Neuronal stem cell (in vitro differentiated cells): ENCODE measurements at regions not wholly inside any gene's neighbourhood (a gene's known extent, or its start where the extent isn't known, plus 50 kb on each side); places are given as distances from the start of the nearest gene placed in this dataset.
"Not testable (repeated sequence)": the region's sequence is repeated elsewhere in the genome, so short reads cannot be mapped to it uniquely, and the experiment has no call there.

Source experiments
- DNase-seq: peaks from one replicate; pipeline ENCODE4 v3.0.0-alpha.2; 2013; ENCODE audit warnings: low spot score
- H2AFZ ChIP-seq: one replicate; pipeline ENCODE4 v1.6.1; 2013; ENCODE audit warnings: mild to moderate bottlenecking, low read length, inconsistent platforms
- H2AK5ac ChIP-seq: 2 replicates; pipeline ENCODE4 v1.6.1; 2013; ENCODE audit warnings: low read depth, mild to moderate bottlenecking, inconsistent platforms, low read length, moderate library complexity, mixed read lengths
- H2BK120ac ChIP-seq: 2 replicates; pipeline ENCODE4 v1.6.1; 2013; ENCODE audit warnings: low read depth, mild to moderate bottlenecking, inconsistent platforms, low read length, moderate library complexity, mixed read lengths
- H2BK12ac ChIP-seq: one replicate; pipeline ENCODE4 v1.6.1; 2013; ENCODE audit warnings: low read length, inconsistent platforms
- H2BK15ac ChIP-seq: 2 replicates; pipeline ENCODE4 v1.6.1; 2013; ENCODE audit warnings: mild to moderate bottlenecking, low read length, inconsistent platforms, mixed read lengths
- H2BK5ac ChIP-seq: one replicate; pipeline ENCODE4 v1.6.1; 2013; ENCODE audit warnings: inconsistent platforms, mild to moderate bottlenecking, low read length, moderate library complexity
- H3K14ac ChIP-seq: one replicate; pipeline ENCODE4 v1.6.1; 2013; ENCODE audit warnings: low read length, inconsistent platforms
- H3K18ac ChIP-seq: 2 replicates; pipeline ENCODE4 v1.6.1; 2013; ENCODE audit warnings: low read length, inconsistent platforms
- H3K23ac ChIP-seq: 2 replicates; pipeline ENCODE4 v1.6.1; 2013; ENCODE audit warnings: low read depth, mild to moderate bottlenecking, mixed read lengths, low read length, inconsistent platforms; ENCODE audit not compliant: poor library complexity
- H3K27ac ChIP-seq: replicated peaks from 3 replicates; pipeline ENCODE4 v1.5.1; 2013; ENCODE audit warnings: low read length, inconsistent platforms
- H3K27me3 ChIP-seq, 3 experiments: 2 replicates each; pipeline ENCODE4 v1.6.1; 2013; ENCODE audit warnings: low read length in 3 of 3, mild to moderate bottlenecking in 2 of 3, inconsistent platforms in 1 of 3, low read depth in 1 of 3, mixed read lengths in 1 of 3, moderate library complexity in 1 of 3; ENCODE audit not compliant: control insufficient read depth in 3 of 3, insufficient read depth in 3 of 3
- H3K36me3 ChIP-seq, 2 donors: replicated peaks in 1 of 2; 2 replicates each; pipeline ENCODE4 v1.6.1; 2013; ENCODE audit warnings: low read length in 2 of 2; ENCODE audit not compliant: control insufficient read depth in 2 of 2, insufficient read depth in 2 of 2
- H3K4ac ChIP-seq: 2 replicates; pipeline ENCODE4 v1.6.1; 2013; ENCODE audit warnings: inconsistent platforms, mild to moderate bottlenecking, low read length, moderate library complexity
- H3K4me1 ChIP-seq, 2 donors: 1 replicate in 1 of 2; 2 replicates in 1 of 2; pipeline ENCODE4 v1.6.1; 2013; ENCODE audit warnings: low read length in 2 of 2, low read depth in 1 of 2; ENCODE audit not compliant: control insufficient read depth in 2 of 2, insufficient read depth in 1 of 2
- H3K4me2 ChIP-seq: one replicate; pipeline ENCODE4 v1.6.1; 2013; ENCODE audit warnings: mild to moderate bottlenecking, low read length, inconsistent platforms; ENCODE audit not compliant: insufficient read depth, poor library complexity, severe bottlenecking
- H3K4me3 ChIP-seq, 2 donors: 2 replicates each; pipeline ENCODE4 v1.5.1; 2013; ENCODE audit warnings: low read length in 2 of 2, mild to moderate bottlenecking in 2 of 2, inconsistent platforms in 1 of 2, moderate library complexity in 1 of 2
- H3K79me1 ChIP-seq: one replicate; pipeline ENCODE4 v1.6.1; 2013; ENCODE audit warnings: low read depth, mild to moderate bottlenecking, inconsistent platforms, low read length, moderate library complexity
- H3K9ac ChIP-seq: one replicate; pipeline ENCODE4 v1.6.1; 2013; ENCODE audit warnings: mild to moderate bottlenecking, low read depth, low read length, inconsistent platforms; ENCODE audit not compliant: poor library complexity
- H3K9me3 ChIP-seq, 2 donors: replicated peaks in 1 of 2; 2 replicates each; pipeline versions ENCODE3 to v1.6.1; 2013; ENCODE audit warnings: low read length in 2 of 2, mild to moderate bottlenecking in 2 of 2, inconsistent platforms in 1 of 2, low read depth in 1 of 2, mixed read lengths in 1 of 2, moderate library complexity in 1 of 2; ENCODE audit not compliant: control insufficient read depth in 2 of 2, insufficient read depth in 1 of 2
- H4K8ac ChIP-seq: one replicate; pipeline ENCODE4 v1.6.1; 2013; ENCODE audit warnings: low read depth, mild to moderate bottlenecking, inconsistent platforms, low read length, moderate library complexity
- H4K91ac ChIP-seq: one replicate; pipeline ENCODE4 v1.6.1; 2013; ENCODE audit warnings: low read length, low read depth, mild to moderate bottlenecking, inconsistent platforms; ENCODE audit not compliant: poor library complexity
- WGBS, 2 donors: extraction: QIAGEN DNeasy Blood & Tissue Kit; methylation state at CpG; one replicate each; pipeline ENCODE4 v1.1.7; 2013; ENCODE audit warnings: missing lambda C conversion rate in 2 of 2, mixed read lengths in 1 of 2; ENCODE audit not compliant: insufficient read length in 2 of 2, insufficient replicate concordance in 1 of 2; ENCODE audit errors: extremely low coverage in 2 of 2; 5-methylcytosine and 5-hydroxymethylcytosine counted together

DNA sequence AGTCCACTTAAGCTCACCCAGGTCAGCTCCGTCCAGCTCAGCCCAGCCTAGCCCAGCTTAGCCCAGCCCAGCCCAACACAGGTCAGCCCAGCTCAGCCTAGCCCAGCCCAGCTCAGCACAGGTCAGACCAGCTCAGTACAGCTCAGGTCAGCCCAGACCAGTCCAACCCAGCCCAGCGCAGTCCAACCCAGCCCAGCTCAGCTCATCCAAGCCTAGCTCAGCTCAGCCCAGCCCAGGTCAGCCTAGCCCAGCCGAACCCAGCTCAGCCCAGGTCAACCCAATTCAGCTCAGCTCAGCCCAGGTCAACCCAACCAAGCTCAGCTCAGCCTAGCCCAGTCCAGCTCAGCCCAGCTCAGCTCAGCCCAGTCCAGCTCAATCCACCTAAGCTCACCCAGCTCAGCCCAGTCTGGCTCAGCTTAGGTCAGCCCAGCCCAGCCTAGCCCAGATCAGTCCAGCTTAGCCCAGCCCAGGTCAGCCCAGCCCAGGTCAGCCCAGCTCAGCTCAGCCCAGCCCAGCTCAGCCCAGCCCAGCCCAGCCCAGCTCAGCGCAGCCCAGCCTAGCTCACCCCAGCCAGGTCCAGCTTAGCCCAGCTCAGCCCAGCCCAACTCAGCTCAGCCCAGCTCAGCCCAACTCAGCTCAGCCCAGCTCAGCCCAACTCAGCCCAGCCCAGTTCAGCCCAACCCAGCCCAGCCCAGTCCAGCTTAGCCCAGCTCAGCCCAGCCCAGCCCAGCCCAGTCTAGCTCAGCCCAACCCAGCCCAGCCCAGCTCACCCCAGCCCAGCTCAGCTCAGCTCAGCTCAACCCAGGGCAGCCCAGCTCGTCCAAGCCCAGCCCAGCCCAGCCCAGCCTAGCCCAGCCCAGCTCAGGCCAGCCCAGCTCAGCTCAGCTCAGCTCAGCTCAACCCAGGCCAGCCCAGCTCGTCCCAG, 184.0 kb downstream of the TMEM121 start:
- Histone ChIP-seq H3K9ac (no peak overlapping the region), H2BK15ac (no peak overlapping the region), H3K4ac (no peak overlapping the region), H2BK120ac (no peak overlapping the region), H2BK12ac (no peak overlapping the region), H3K23ac (peak overlapping the region; percentile 20), H3K4me1 (no peaks in the 10 kb centered on the region), H3K14ac (no peak overlapping the region), H3K9me3 (peaks cover 0 to 17% of the 10 kb centered on the region in 2 donors), H3K4me3 (peak overlapping the region in 1 of 2 donors; percentile 5), H2BK5ac (peak overlapping the region; percentile 24), H2AFZ (no peak overlapping the region), H4K8ac (no peak overlapping the region), H3K18ac (no peak overlapping the region), H3K4me2 (no peak overlapping the region), H3K27ac (no peak overlapping the region), H3K27me3 (no peaks in the 10 kb centered on the region), H3K79me1 (peaks cover 5% of the 10 kb centered on the region), H2AK5ac (no peak overlapping the region), H3K36me3 (no peaks in the 10 kb centered on the region), H4K91ac (no peak overlapping the region)
- no CpG with 5 or more reads among the region's 6 CpGs for WGBS, 2 donors
- DNase-seq, result no peak

DNA sequence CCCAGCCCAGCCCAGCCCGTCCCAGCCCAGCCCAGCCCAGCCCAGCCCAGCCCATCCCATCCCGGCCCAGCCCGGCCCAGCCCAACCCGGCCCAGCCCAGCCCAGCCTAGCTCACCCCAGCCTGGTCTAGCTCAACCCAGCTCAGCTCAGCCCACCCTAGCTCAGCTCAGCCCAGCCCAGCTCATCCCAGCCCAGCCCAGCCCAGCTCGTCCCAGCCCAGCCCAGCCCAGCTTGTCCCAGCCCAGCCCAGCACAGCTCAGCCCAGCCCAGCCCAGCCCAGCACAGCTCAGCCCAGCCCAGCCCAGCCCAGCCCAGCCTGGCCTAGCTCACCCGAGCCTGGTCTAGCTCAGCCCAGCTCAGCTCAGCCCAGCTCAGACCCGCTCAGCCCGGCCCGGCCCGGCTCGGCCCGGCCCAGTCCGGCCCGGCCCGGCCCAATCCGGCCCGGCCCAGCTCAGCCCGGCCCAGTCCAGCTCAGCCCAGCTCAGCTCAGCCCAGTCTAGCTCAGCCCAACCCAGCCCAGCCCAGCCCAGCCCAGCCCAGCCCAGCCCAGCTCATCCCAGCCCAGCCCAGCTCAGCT, 184.7 kb downstream of the TMEM121 start:
- Histone ChIP-seq H2AFZ (no peak overlapping the region), H3K79me1 (peaks cover 5% of the 10 kb centered on the region), H3K4ac (no peak overlapping the region), H2BK5ac (no peak overlapping the region), H3K14ac (no peak overlapping the region), H4K8ac (no peak overlapping the region), H2AK5ac (no peak overlapping the region), H4K91ac (no peak overlapping the region), H3K4me3 (no peak overlapping the region), H3K9me3 (peaks cover 0 to 14% of the 10 kb centered on the region in 2 donors), H3K27me3 (no peaks in the 10 kb centered on the region), H3K36me3 (no peaks in the 10 kb centered on the region), H2BK12ac (no peak overlapping the region), H3K4me2 (no peak overlapping the region), H3K18ac (no peak overlapping the region), H3K4me1 (no peaks in the 10 kb centered on the region), H3K27ac (no peak overlapping the region), H3K9ac (no peak overlapping the region), H2BK15ac (no peak overlapping the region), H3K23ac (no peak overlapping the region), H2BK120ac (no peak overlapping the region)
- no CpG with 5 or more reads among the region's 18 CpGs for WGBS, 2 donors
- no peak for DNase-seq

- Histone ChIP-seq H3K9me3 (peaks cover 0 to 14% of the 10 kb centered on the region in 2 donors), H3K27me3 (no peaks in the 10 kb centered on the region), H3K9ac (no peak overlapping the region), H2BK15ac (no peak overlapping the region), H2AK5ac (no peak overlapping the region), H3K14ac (no peak overlapping the region), H3K36me3 (no peaks in the 10 kb centered on the region), H3K4ac (no peak overlapping the region), H3K4me2 (no peak overlapping the region), H3K4me1 (no peaks in the 10 kb centered on the region), H3K27ac (no peak overlapping the region), H3K23ac (no peak overlapping the region), H4K8ac (no peak overlapping the region), H2AFZ (no peak overlapping the region), H3K4me3 (no peak overlapping the region), H2BK5ac (no peak overlapping the region), H2BK120ac (no peak overlapping the region), H3K18ac (no peak overlapping the region), H2BK12ac (no peak overlapping the region), H3K79me1 (peaks cover 5% of the 10 kb centered on the region), H4K91ac (no peak overlapping the region)
- WGBS, 2 donors, result no CpG with 5 or more reads among the region's 5 CpGs
- DNase-seq, result no peak
These were observed 185.6 kb downstream of the TMEM121 start for GRCh38 chr14:105711841-105712460.

DNA sequence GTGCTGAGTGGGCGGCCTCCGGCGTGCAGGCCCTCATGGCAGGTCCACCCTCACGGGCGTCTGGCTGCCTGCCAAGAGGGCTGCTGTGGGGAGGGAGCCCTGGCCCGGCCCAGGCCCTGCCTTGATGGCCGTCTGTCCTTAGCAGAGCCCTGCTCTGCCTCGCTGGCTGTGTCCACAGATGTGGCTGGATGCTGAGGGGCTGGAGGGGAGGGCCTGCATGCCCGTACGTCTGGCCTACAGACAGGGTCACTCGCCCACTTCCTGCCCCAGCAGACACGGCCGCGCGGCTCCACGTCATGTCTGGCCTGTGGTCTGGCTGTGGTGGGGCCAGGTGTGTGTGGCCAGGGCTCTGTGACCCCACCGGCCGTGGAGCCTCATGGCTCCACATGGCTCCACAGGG, 186.3 kb downstream of the TMEM121 start:
- not testable (repeated sequence) for H3K79me1 ChIP-seq, H3K4ac ChIP-seq, H3K27me3 ChIP-seq, H3K36me3 ChIP-seq, H2AFZ ChIP-seq, H3K23ac ChIP-seq, H2BK15ac ChIP-seq, H3K4me3 ChIP-seq, H4K8ac ChIP-seq, DNase-seq, H3K27ac ChIP-seq, H3K4me2 ChIP-seq, H2BK120ac ChIP-seq, H3K4me1 ChIP-seq, H2BK5ac ChIP-seq, H3K18ac ChIP-seq, H3K14ac ChIP-seq, H2AK5ac ChIP-seq, H4K91ac ChIP-seq, H2BK12ac ChIP-seq
- H3K9me3 ChIP-seq, result peaks cover 0 to 12% of the 10 kb centered on the region in 2 donors
- no CpG with 5 or more reads among the region's 18 CpGs for WGBS, 2 donors
- H3K9ac ChIP-seq, result peak overlapping the region; percentile 44
